B cell (primary cell): ENCODE measurements at regions not wholly inside any gene's neighbourhood (a gene's known extent, or its start where the extent isn't known, plus 50 kb on each side); places are given as distances from the start of the nearest gene placed in this dataset.

Experiments used
- CTCF ChIP-seq: fragments of 200-600 bp; IDR thresholded peaks from one replicate; pipeline ENCODE4 v1.8.0; 2022; ENCODE audit warnings: antibody characterized with exemption, mild to moderate bottlenecking
- EZH2 ChIP-seq: IDR thresholded peaks from 2 replicates; pipeline ENCODE4 v1.6.1; 2012; ENCODE audit warnings: borderline replicate concordance, low read depth, mild to moderate bottlenecking, moderate library complexity, low read length; ENCODE audit not compliant: insufficient read depth, poor library complexity, severe bottlenecking

GRCh38 chr6:138618168-138618567 lies 118.9 kb upstream of the NHSL1 start:
- TF ChIP-seq CTCF (no peak), EZH2 (no peak)
